ENCODE measurements at regions not wholly inside any gene's neighbourhood (a gene's known extent, or its start where the extent isn't known, plus 50 kb on each side); places are given as distances from the start of the nearest gene placed in this dataset.

GRCh38 chr7:45983720-45984255, 62.7 kb upstream of the IGFBP3 start:
- TF ChIP-seq POLR2A (IDR thresholded peaks at IDR 0.05) (no peak), CTCF (IDR thresholded peaks at IDR 0.05) (no peak)
